ENCODE measurements at regions not wholly inside any gene's neighbourhood (a gene's known extent, or its start where the extent isn't known, plus 50 kb on each side); places are given as distances from the start of the nearest gene placed in this dataset.
A peak's percentile ranks its signal among the peaks of the same experiment; 100 is the strongest.

DNA sequence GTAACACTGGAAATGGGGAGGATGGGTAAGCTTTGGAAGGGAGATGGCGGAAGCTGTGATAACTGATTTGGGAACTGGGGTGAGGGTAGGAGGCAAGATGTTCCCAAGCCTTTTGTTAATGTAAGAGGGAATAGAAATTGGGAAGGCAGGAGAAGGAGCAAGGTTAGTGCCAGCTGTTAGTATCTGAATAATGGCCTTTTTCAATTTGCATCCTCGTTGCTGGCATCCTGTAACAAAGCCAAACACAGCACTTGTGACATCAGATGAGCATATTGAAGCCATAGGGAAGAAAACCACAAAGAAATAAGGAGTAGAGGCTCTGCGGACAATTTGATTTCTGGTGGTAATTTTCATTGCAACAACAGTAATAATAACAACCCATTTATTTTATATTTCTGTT is 70.9 kb upstream of the CLMP start:
- TF ChIP-seq, protein P1, sequence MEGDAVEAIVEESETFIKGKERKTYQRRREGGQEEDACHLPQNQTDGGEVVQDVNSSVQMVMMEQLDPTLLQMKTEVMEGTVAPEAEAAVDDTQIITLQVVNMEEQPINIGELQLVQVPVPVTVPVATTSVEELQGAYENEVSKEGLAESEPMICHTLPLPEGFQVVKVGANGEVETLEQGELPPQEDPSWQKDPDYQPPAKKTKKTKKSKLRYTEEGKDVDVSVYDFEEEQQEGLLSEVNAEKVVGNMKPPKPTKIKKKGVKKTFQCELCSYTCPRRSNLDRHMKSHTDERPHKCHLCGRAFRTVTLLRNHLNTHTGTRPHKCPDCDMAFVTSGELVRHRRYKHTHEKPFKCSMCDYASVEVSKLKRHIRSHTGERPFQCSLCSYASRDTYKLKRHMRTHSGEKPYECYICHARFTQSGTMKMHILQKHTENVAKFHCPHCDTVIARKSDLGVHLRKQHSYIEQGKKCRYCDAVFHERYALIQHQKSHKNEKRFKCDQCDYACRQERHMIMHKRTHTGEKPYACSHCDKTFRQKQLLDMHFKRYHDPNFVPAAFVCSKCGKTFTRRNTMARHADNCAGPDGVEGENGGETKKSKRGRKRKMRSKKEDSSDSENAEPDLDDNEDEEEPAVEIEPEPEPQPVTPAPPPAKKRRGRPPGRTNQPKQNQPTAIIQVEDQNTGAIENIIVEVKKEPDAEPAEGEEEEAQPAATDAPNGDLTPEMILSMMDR (IDR thresholded peaks at IDR 0.05; ENCODE audit: low read length) = no peak
- TF ChIP-seq EZH2phosphoT487 (IDR thresholded peaks at IDR 0.05; ENCODE audit: low read length) = no peak
- no peaks in the 10 kb centered on the region for H3K9me2 ChIP-seq (replicated peaks; ENCODE audit: insufficient read depth, low read length)
- H3K4me3 ChIP-seq (ENCODE audit: low read length) = no peak overlapping the region
- no peaks in the 10 kb centered on the region for H4K20me1 ChIP-seq (ENCODE audit: insufficient read depth, low read length)
- H3K27ac ChIP-seq (ENCODE audit: low read length) = no peak overlapping the region
- no peaks in the 10 kb centered on the region for H3K36me3 ChIP-seq (replicated peaks; ENCODE audit: insufficient read depth, low read length)
- no peak for DNase-seq
- no peak overlapping the region for H2AFZ ChIP-seq (ENCODE audit: low read length)
- H3K4me2 ChIP-seq (ENCODE audit: low read depth, low read length) = no peak overlapping the region
- no peaks in the 10 kb centered on the region for H3K27me3 ChIP-seq (replicated peaks; ENCODE audit: insufficient read depth, low read length)
- peaks cover 14% of the 10 kb centered on the region for H3F3A ChIP-seq (ENCODE audit: insufficient read depth, low read length)
- H3K79me2 ChIP-seq (ENCODE audit: low read length) = no peaks in the 10 kb centered on the region
- peaks cover 34% of the 10 kb centered on the region for H3K4me1 ChIP-seq (ENCODE audit: low read length)
- no peaks in the 10 kb centered on the region for H3K9me3 ChIP-seq (replicated peaks; ENCODE audit: insufficient read depth, low read length)
- H3K9ac ChIP-seq (ENCODE audit: low read length) = no peak overlapping the region

DNA sequence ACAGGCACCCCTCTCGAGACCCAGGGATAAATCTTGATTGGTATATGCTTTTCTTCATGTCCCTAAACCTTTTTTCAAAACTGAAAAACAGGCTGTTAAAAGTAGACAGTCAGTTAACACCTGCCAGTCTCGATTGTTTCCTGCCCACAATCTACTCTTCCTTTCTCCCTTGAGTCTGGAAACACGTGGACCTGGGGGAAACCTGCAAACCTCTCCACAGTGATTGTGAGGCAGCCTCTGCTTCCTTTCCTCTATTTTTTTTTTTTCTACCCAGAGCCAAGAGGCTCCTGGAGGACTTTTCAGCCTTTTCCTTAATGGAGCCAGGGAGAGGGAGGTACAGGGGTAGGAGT is 69.4 kb upstream of the CLMP start:
- peak; percentile 56 for DNase-seq
- peak overlapping the region; percentile 74; the same call in 1 of the 2 replicates for H2AFZ ChIP-seq (ENCODE audit: low read length)

DNA sequence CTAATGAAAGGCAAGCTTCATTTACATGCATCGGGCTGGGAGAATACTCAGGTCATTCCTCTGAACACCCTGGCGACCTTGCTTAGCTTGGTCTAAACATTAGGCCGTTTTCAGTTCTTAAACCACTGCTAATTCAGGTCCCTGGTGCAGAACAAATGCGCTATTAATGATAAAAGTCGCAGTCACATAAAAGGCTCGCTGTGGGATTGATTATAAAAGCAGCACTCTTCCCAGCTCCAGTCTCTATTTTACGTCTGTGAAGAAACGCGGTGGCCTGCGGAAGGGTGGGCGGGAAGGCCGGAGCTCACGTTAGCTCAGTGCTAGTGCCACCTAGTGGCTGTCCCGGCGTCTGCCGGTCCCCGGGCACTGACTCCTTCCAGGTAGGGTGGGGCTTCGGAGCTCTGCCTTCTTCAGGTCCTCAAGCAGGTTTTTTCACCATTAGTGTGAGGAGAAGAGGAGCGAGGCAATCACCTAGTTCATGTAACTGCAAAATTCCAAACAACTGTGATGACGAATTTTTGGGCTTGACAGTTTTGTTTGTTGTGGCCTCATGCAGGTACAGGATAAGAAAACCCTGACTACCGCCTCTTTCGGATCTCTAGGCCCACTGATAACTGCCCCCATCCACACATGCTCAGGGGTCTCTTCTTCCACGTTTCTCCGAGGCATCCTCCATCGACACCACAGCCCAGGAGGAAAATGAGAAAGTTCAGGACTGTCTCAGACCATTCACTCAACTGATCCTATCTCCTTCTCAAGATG is 66.5 kb upstream of the CLMP start:
- Histone ChIP-seq H3K4me3 (ENCODE audit: low read length) (peak overlapping the region; percentile 13; the same call in 1 of the 2 replicates), H2AFZ (ENCODE audit: low read length) (peak overlapping the region; percentile 46), H3K9ac (ENCODE audit: low read length) (no peak overlapping the region), H3K4me2 (ENCODE audit: low read depth, low read length) (peak overlapping the region; percentile 55), H3K4me1 (ENCODE audit: low read length) (peaks cover 27% of the 10 kb centered on the region), H3K9me3 (replicated peaks; ENCODE audit: insufficient read depth, low read length) (no peaks in the 10 kb centered on the region), H3K27me3 (replicated peaks; ENCODE audit: insufficient read depth, low read length) (no peaks in the 10 kb centered on the region), H3K27ac (ENCODE audit: low read length) (no peak overlapping the region), H3K36me3 (replicated peaks; ENCODE audit: insufficient read depth, low read length) (no peaks in the 10 kb centered on the region), H3K9me2 (replicated peaks; ENCODE audit: insufficient read depth, low read length) (no peaks in the 10 kb centered on the region), H3K79me2 (ENCODE audit: low read length) (no peaks in the 10 kb centered on the region), H3F3A (ENCODE audit: insufficient read depth, low read length) (peaks cover 14% of the 10 kb centered on the region), H4K20me1 (ENCODE audit: insufficient read depth, low read length) (no peaks in the 10 kb centered on the region)
- TF ChIP-seq, protein P1 (IDR thresholded peaks at IDR 0.05; ENCODE audit: low read length) = peak; percentile 93
- TF ChIP-seq EZH2 (optimal IDR thresholded peaks at IDR 0.05; ENCODE audit: low read depth, low read length) = no peak
- DNase-seq = peak; percentile 79

More for the DNA sequence above, 69.4 kb upstream of the CLMP start:
- H3K27ac ChIP-seq (ENCODE audit: low read length) = peak overlapping the region; percentile 83
- H3F3A ChIP-seq (ENCODE audit: insufficient read depth, low read length) = peaks cover 14% of the 10 kb centered on the region
- no peaks in the 10 kb centered on the region for H3K9me2 ChIP-seq (replicated peaks; ENCODE audit: insufficient read depth, low read length)
- TF ChIP-seq, protein P1 (IDR thresholded peaks at IDR 0.05; ENCODE audit: low read length) = no peak
- no peak for TF ChIP-seq EZH2 (optimal IDR thresholded peaks at IDR 0.05; ENCODE audit: low read depth, low read length)
- TF ChIP-seq EZH2phosphoT487 (IDR thresholded peaks at IDR 0.05; ENCODE audit: low read length) = no peak
- H3K36me3 ChIP-seq (replicated peaks; ENCODE audit: insufficient read depth, low read length) = no peaks in the 10 kb centered on the region
- no peaks in the 10 kb centered on the region for H3K27me3 ChIP-seq (replicated peaks; ENCODE audit: insufficient read depth, low read length)
- no peaks in the 10 kb centered on the region for H3K79me2 ChIP-seq (ENCODE audit: low read length)
- H4K20me1 ChIP-seq (ENCODE audit: insufficient read depth, low read length) = no peaks in the 10 kb centered on the region
- H3K4me3 ChIP-seq (ENCODE audit: low read length) = peak overlapping the region; percentile 53
- peak overlapping the region; percentile 53 for H3K9ac ChIP-seq (ENCODE audit: low read length)
- H3K4me1 ChIP-seq (ENCODE audit: low read length) = peaks cover 34% of the 10 kb centered on the region
- peak overlapping the region; percentile 86 for H3K4me2 ChIP-seq (ENCODE audit: low read depth, low read length)
- no peaks in the 10 kb centered on the region for H3K9me3 ChIP-seq (replicated peaks; ENCODE audit: insufficient read depth, low read length)

Data from MM.1S (cell line).